ENCODE measurements at regions not wholly inside any gene's neighbourhood (a gene's known extent, or its start where the extent isn't known, plus 50 kb on each side); places are given as distances from the start of the nearest gene placed in this dataset.

DNA sequence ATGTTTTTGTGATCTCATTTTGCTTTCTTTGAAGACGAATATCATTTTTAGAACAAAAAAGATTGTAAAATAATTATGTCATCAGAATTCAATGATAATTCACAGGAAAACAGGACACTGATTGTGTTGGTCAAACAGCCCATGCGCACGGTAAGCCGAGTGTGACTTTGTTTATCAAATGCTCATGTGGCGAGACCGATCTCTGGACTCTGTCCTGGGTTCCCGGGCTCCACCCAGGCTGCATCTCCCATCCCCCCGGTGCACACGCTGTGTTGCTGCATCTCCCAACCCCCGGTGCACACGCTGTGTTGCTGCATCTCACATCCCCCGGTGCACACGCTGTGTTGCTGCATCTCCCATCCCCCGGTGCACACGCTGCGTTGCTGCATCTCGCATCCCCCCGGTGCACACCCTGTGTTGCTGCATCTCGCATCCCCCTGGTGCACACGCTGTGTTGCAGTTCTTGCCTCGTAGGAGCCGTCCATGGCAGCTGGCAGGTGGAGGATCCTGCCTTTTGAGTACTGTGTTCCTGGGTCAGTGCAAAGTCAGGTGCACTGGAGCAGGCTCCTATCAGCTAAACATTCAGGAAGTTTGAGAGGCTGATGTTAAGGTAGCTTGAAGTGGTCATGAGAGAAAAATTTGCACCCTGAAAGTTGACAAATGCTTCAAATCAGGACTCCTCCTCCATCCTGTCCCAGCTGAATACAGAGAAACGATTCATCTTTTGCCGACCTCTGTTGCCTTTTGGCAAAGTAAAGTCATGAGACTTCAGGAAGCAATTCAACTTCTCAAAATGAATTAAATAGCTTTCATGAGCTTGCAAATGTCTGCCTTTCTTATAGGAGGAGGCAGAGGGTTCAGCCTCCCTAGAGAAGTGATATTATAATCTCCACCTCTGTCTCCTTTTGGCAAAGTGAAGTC lies 77.1 kb upstream of the FRMD1 start:
- DNase-seq (ENCODE audit: low read depth): no peak
- H3K4me3 ChIP-seq (ENCODE audit: low read depth, low read length): no peak overlapping the region
- TF ChIP-seq, protein P1, sequence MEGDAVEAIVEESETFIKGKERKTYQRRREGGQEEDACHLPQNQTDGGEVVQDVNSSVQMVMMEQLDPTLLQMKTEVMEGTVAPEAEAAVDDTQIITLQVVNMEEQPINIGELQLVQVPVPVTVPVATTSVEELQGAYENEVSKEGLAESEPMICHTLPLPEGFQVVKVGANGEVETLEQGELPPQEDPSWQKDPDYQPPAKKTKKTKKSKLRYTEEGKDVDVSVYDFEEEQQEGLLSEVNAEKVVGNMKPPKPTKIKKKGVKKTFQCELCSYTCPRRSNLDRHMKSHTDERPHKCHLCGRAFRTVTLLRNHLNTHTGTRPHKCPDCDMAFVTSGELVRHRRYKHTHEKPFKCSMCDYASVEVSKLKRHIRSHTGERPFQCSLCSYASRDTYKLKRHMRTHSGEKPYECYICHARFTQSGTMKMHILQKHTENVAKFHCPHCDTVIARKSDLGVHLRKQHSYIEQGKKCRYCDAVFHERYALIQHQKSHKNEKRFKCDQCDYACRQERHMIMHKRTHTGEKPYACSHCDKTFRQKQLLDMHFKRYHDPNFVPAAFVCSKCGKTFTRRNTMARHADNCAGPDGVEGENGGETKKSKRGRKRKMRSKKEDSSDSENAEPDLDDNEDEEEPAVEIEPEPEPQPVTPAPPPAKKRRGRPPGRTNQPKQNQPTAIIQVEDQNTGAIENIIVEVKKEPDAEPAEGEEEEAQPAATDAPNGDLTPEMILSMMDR (conservative IDR thresholded peaks at IDR 0.05; ENCODE audit: low read depth, low read length): no peak

DNA sequence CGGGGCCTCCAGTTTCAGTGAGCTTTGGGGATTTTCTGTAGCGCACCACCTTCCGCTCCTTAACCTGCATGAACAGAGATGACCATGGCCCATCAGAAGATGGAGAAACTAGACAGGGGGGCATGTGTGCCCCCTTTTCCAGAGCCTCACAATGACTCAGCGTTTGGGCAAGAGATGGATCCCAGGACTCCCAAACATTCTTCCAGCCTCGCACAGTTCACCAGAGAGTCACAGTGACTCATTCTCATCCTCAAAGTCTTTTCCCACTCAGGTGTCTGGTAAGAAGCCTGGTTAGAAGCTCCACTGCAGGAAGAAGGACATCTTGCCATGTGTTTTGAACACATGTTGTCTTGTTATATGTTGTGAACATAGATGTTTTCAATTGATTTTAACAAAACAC lies 76.2 kb upstream of the FRMD1 start:
- no peak for DNase-seq (ENCODE audit: low read depth)
- no peak overlapping the region for H3K4me3 ChIP-seq (ENCODE audit: low read depth, low read length)
- TF ChIP-seq, protein P1 (conservative IDR thresholded peaks at IDR 0.05; ENCODE audit: low read depth, low read length): no peak

GRCh38 chr6:168154263-168154917 lies 75.4 kb upstream of the FRMD1 start:
- no peak overlapping the region for H3K4me3 ChIP-seq (ENCODE audit: low read depth, low read length)
- TF ChIP-seq, protein P1 (conservative IDR thresholded peaks at IDR 0.05; ENCODE audit: low read depth, low read length): no peak
- no peak for DNase-seq (ENCODE audit: low read depth)

DNA sequence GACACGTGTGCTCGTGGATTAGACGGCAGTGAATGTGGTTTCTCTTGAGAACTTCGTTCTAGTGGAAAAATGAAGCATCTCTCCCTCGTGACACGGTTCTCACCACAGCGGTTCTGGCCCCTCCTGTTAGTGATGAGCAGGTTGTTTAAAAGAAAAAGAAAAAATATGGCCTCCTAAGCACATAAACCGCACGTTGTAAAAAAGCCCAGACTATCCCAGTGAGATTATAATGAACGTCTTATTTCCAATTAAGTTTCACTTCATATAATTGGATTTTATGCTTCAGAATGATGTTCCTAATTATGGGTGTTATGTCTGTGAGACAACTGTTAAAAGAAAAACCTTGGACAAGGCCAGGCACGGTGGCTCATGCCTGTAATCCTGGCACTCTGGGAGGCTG lies 74.5 kb upstream of the FRMD1 start:
- H3K4me3 ChIP-seq (ENCODE audit: low read depth, low read length): no peak overlapping the region
- TF ChIP-seq, protein P1 (conservative IDR thresholded peaks at IDR 0.05; ENCODE audit: low read depth, low read length): no peak
- DNase-seq (ENCODE audit: low read depth): no peak

- H3K4me3 ChIP-seq (ENCODE audit: low read depth, low read length): no peak overlapping the region
- TF ChIP-seq, protein P1 (conservative IDR thresholded peaks at IDR 0.05; ENCODE audit: low read depth, low read length): no peak
- DNase-seq (ENCODE audit: low read depth): no peak
These were observed 74.0 kb upstream of the FRMD1 start for GRCh38 chr6:168152980-168153379.

GRCh38 chr6:168152306-168152963 lies 73.4 kb upstream of the FRMD1 start:
- DNase-seq (ENCODE audit: low read depth): no peak
- TF ChIP-seq, protein P1 (conservative IDR thresholded peaks at IDR 0.05; ENCODE audit: low read depth, low read length): no peak
- no peak overlapping the region for H3K4me3 ChIP-seq (ENCODE audit: low read depth, low read length)
